ENCODE measurements at regions not wholly inside any gene's neighbourhood (a gene's known extent, or its start where the extent isn't known, plus 50 kb on each side); places are given as distances from the start of the nearest gene placed in this dataset.

DNA sequence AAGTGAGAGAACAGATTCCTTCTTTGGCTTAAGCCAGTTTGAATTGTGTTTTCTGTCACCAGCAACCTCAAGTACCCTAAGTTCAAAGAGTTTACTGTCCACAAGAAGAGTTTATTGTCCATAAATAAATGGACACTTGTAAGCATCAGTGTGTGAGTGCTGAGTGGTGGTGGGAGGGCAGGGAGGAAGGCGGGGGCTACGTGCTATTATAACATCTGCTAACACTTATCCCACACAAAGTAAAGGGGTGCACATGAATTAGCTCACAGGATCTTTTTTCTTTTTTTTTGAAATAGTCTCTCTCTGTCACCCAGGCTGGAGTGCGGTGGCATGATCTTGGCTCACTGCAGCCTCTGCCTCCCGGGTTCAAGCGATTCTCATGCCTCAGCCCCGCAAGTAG is 87.2 kb downstream of the MICALL2 start:
- Histone ChIP-seq H3K4me1 (ENCODE audit: control insufficient read depth, insufficient read depth, low read length) (peaks cover 5% of the 10 kb centered on the region; the same call in 1 of the 2 replicates), H3K4me3 (ENCODE audit: low read depth, low read length) (no peak overlapping the region), H3K36me3 (ENCODE audit: control insufficient read depth in 2 of 2, insufficient read depth in 1 of 2, low read length in 2 of 2) (no peaks in the 10 kb centered on the region), H3K27ac (ENCODE audit: extremely low read depth, low read depth, low read length) (no peak overlapping the region), H3K9me3 (ENCODE audit: control insufficient read depth, insufficient read depth, low read depth, low read length) (no peaks in the 10 kb centered on the region)
- POLR2A ChIA-PET: no interaction called here
- CTCF ChIA-PET: interaction anchor here (1.4 kb wide), 1 partner anchor 146 kb away, joined by 3 read pairs; no protein-coding TSS in a partner anchor
- no peak for TF ChIP-seq ZNF776 (tag by site-specific recombination; IDR thresholded peaks at IDR 0.05; ENCODE audit: borderline replicate concordance)
- TF ChIP-seq, protein P1, sequence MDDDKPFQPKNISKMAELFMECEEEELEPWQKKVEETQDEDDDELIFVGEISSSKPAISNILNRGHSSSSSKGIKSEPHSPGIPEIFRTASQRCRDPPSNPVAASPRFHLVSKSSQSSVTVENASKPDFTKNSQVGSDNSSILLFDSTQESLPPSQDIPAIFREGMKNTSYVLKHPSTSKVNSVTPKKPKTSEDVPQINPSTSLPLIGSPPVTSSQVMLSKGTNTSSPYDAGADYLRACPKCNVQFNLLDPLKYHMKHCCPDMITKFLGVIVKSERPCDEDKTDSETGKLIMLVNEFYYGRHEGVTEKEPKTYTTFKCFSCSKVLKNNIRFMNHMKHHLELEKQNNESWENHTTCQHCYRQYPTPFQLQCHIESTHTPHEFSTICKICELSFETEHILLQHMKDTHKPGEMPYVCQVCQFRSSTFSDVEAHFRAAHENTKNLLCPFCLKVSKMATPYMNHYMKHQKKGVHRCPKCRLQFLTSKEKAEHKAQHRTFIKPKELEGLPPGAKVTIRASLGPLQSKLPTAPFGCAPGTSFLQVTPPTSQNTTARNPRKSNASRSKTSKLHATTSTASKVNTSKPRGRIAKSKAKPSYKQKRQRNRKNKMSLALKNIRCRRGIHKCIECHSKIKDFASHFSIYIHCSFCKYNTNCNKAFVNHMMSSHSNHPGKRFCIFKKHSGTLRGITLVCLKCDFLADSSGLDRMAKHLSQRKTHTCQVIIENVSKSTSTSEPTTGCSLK (tag by site-specific recombination; IDR thresholded peaks at IDR 0.05): no peak
- no peak for TF ChIP-seq ZNF677 (tag by site-specific recombination; IDR thresholded peaks at IDR 0.05)
- no peak for TF ChIP-seq ZNF548 (tag by site-specific recombination; IDR thresholded peaks at IDR 0.05)
- TF ChIP-seq ZNF248 (tag by site-specific recombination; IDR thresholded peaks at IDR 0.05): no peak
- peak; percentile 59 for TF ChIP-seq ZFHX2 (tag by site-specific recombination; conservative IDR thresholded peaks at IDR 0.05)
- TF ChIP-seq, protein P2, sequence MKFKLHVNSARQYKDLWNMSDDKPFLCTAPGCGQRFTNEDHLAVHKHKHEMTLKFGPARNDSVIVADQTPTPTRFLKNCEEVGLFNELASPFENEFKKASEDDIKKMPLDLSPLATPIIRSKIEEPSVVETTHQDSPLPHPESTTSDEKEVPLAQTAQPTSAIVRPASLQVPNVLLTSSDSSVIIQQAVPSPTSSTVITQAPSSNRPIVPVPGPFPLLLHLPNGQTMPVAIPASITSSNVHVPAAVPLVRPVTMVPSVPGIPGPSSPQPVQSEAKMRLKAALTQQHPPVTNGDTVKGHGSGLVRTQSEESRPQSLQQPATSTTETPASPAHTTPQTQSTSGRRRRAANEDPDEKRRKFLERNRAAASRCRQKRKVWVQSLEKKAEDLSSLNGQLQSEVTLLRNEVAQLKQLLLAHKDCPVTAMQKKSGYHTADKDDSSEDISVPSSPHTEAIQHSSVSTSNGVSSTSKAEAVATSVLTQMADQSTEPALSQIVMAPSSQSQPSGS (tag by site-specific recombination; IDR thresholded peaks at IDR 0.05; ENCODE audit: low read depth): no peak
- TF ChIP-seq EGR2 (tag by site-specific recombination; IDR thresholded peaks at IDR 0.05; ENCODE audit: low read depth): peak; percentile 58

DNA sequence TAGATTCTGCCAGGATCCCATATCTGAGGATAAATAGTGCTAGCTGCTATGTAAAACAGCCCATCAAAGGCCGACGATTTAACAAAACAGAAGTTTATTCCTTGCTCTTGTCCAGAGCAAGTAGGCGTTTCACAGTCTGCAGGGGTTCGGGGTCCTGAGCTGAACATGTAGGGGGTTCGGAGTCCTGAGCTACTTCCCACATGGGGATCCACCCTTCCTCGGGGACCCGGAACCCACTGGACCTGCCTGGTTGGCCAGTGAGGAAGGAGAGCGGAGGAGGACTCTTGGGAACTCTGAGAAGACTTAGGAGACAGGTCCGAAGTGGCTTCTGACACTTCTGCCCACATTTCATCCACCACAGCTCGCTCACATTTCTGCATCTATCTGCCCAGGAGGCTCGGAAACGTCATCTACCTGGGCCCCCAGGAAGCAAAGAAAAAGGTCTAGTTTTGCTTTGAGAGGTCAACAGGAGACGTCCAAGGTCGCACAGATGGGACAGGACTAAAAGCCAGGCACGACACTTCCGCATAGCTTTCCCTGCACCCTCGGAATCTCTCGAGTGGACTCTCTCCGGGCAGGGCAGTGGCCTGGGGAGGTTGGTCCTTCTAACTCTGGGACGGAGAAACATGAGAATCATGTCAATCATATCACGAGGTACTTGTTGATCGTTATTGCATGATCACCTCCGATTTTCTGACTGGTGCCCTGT is 86.4 kb downstream of the MICALL2 start:
- Histone ChIP-seq H3K36me3 (ENCODE audit: control insufficient read depth in 2 of 2, insufficient read depth in 1 of 2, low read length in 2 of 2) (no peaks in the 10 kb centered on the region), H3K9me3 (ENCODE audit: control insufficient read depth, insufficient read depth, low read depth, low read length) (no peaks in the 10 kb centered on the region), H3K4me3 (ENCODE audit: low read depth, low read length) (no peak overlapping the region), H3K27ac (ENCODE audit: extremely low read depth, low read depth, low read length) (no peak overlapping the region), H3K4me1 (ENCODE audit: control insufficient read depth, insufficient read depth, low read length) (peaks cover 5% of the 10 kb centered on the region; the same call in 1 of the 2 replicates)
- ChIA-PET CTCF (interaction anchor here (0.5 to 1.4 kb wide), 5 partner anchors 10 to 190 kb away, joined by 3 to 5 read pairs (median 3); no protein-coding TSS in a partner anchor), POLR2A (no interaction called here)
- TF ChIP-seq ZNF155 (tag by site-specific recombination; IDR thresholded peaks at IDR 0.05) (no peak), SCRT2 (tag by site-specific recombination; IDR thresholded peaks at IDR 0.05) (peak; percentile 25; the same call in 1 of the 2 replicates)
- TF ChIP-seq, protein P3, sequence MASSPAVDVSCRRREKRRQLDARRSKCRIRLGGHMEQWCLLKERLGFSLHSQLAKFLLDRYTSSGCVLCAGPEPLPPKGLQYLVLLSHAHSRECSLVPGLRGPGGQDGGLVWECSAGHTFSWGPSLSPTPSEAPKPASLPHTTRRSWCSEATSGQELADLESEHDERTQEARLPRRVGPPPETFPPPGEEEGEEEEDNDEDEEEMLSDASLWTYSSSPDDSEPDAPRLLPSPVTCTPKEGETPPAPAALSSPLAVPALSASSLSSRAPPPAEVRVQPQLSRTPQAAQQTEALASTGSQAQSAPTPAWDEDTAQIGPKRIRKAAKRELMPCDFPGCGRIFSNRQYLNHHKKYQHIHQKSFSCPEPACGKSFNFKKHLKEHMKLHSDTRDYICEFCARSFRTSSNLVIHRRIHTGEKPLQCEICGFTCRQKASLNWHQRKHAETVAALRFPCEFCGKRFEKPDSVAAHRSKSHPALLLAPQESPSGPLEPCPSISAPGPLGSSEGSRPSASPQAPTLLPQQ (tag by site-specific recombination; IDR thresholded peaks at IDR 0.05): no peak

DNA sequence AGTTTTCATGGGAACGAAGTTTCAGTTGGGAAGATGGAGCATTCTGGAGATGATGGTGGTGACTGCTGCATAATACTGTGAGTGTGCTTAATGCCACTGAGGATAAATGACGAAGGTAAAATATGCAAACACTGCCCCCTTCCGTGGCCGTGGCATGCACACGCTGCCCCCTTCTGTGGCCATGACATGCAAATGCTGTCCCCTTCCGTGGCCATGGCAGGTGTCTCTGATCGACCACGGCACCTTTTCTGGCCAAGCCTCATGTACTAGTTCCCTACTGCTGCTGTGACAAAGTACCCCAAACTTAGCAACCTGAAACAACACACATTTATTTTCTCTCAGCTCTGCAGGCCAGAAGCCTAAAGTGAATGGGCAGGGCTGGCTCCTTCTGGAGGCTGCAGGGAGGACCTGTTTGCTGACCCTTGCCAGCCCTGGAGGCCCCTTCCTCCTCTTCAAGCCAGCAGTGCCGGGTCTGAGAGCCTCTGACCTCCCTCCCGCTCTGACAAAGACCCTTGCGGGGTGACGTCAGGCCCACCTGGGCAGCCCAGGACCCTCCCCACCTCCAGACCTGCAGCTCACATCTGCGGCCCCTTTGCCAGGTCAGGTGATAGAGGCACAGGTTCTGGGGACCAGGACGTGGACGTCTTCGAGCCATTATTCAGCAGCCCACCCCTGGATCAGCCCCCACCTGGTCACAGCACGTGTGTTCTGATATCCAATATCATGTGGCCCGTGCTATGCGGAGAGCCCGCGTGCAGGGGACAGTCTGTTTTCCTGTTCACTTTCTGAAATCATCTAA is 82.0 kb downstream of the MICALL2 start:
- TF ChIP-seq, protein P4, sequence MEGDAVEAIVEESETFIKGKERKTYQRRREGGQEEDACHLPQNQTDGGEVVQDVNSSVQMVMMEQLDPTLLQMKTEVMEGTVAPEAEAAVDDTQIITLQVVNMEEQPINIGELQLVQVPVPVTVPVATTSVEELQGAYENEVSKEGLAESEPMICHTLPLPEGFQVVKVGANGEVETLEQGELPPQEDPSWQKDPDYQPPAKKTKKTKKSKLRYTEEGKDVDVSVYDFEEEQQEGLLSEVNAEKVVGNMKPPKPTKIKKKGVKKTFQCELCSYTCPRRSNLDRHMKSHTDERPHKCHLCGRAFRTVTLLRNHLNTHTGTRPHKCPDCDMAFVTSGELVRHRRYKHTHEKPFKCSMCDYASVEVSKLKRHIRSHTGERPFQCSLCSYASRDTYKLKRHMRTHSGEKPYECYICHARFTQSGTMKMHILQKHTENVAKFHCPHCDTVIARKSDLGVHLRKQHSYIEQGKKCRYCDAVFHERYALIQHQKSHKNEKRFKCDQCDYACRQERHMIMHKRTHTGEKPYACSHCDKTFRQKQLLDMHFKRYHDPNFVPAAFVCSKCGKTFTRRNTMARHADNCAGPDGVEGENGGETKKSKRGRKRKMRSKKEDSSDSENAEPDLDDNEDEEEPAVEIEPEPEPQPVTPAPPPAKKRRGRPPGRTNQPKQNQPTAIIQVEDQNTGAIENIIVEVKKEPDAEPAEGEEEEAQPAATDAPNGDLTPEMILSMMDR (tag by site-specific recombination; IDR thresholded peaks at IDR 0.05): 0 out of 2 replicates have a peak, but pooled peaks have one; percentile 31
- TF ChIP-seq ZNF248 (tag by site-specific recombination; IDR thresholded peaks at IDR 0.05): no peak
- ChIA-PET POLR2A (no interaction called here), CTCF (interaction anchor here (0.7 kb wide), 1 partner anchor 262 kb away, joined by 3 read pairs; no protein-coding TSS in a partner anchor)
- Histone ChIP-seq H3K27ac (ENCODE audit: extremely low read depth, low read depth, low read length) (no peak overlapping the region), H3K36me3 (ENCODE audit: control insufficient read depth in 2 of 2, insufficient read depth in 1 of 2, low read length in 2 of 2) (no peaks in the 10 kb centered on the region), H3K4me1 (ENCODE audit: control insufficient read depth, insufficient read depth, low read length) (no peaks in the 10 kb centered on the region), H3K4me3 (ENCODE audit: low read depth, low read length) (no peak overlapping the region), H3K9me3 (ENCODE audit: control insufficient read depth, insufficient read depth, low read depth, low read length) (no peaks in the 10 kb centered on the region)

Data from HEK293 (cell line).